Prostate gland (tissue), 2 donors: ENCODE measurements at regions not wholly inside any gene's neighbourhood (a gene's known extent, or its start where the extent isn't known, plus 50 kb on each side); places are given as distances from the start of the nearest gene placed in this dataset.

Experiments
- DNase-seq: peaks from one replicate; pipeline ENCODE4 v3.0.0-alpha.2; 2019; ENCODE audit warnings: low spot score
- H3K27ac ChIP-seq, 2 donors: fragments of 200-600 bp; sonication (generic); 2 replicates each; pipeline ENCODE4 v1.5.1; 2017 to 2019
- H3K27me3 ChIP-seq: fragments of 200-600 bp; sonication (generic); replicated peaks from 2 replicates; pipeline ENCODE4 v1.5.1; 2019; ENCODE audit not compliant: insufficient read depth
- H3K36me3 ChIP-seq, 2 donors: fragments of 200-600 bp; sonication (generic); 1 replicate in 1 of 2; 2 replicates in 1 of 2; pipeline versions ENCODE4 v1.5.1 to v1.8.1; 2017 to 2019
- H3K4me1 ChIP-seq: fragments of 200-600 bp; sonication (generic); replicated peaks from 2 replicates; pipeline ENCODE4 v1.5.1; 2019
- H3K4me3 ChIP-seq, 2 donors: fragments of 200-600 bp; sonication (generic); 2 replicates each; pipeline ENCODE4 v1.5.1; 2017 to 2019
- H3K9me3 ChIP-seq: fragments of 200-600 bp; sonication (generic); 2 replicates; pipeline ENCODE4 v1.5.1; 2017
- POLR2A ChIP-seq: fragments of 450-650 bp; IDR thresholded peaks from one replicate; pipeline ENCODE4 v1.6.1; 2016; ENCODE audit warnings: antibody characterized with exemption, mild to moderate bottlenecking
- POLR2AphosphoS5 ChIP-seq: sonication (generic); formaldehyde crosslinking; IDR thresholded peaks from one replicate; pipeline ENCODE4 v1.6.1; 2017; ENCODE audit warnings: antibody characterized with exemption
- WGBS: methylation state at CpG from one replicate; pipeline ENCODE4 v1.1.5; 2018; 5-methylcytosine and 5-hydroxymethylcytosine counted together
- intact Hi-C: fragments of 100-400 bp; cut with DNase I; formaldehyde crosslinking; loops from one replicate; pipeline ENCODE4 v1.14.2; 2022
- TF ChIP-seq, protein P1 (sequence below), 4 experiments: fragments of 200-600 bp in 2 of 4; fragments of 450-650 bp in 2 of 4; sonication (generic) in 2 of 4; IDR thresholded peaks; 1 replicate in 3 of 4; 2 replicates in 1 of 4; pipeline ENCODE4 v1.5.1; 2016 to 2019; ENCODE audit warnings: antibody characterized with exemption in 4 of 4, mild to moderate bottlenecking in 2 of 4, moderate library complexity in 2 of 4

DNA sequence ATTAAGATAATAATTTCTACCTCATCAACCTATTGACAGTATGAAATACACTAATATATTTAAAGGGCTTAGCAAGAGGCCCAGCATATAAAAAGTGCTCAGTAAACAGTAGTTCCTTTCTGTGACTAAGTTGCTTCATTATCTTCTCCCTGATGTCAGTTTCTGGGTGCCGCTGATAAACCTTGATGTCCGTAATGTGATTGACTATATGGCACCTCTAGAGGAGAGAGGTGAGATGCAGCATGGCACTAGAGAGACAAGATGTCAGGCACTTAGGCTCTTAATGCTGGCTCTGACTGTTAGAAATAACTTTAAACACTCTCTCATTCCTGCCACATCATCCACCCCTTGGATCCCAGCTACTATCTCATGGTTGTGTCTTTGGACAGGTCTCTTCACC, 455.9 kb upstream of the KLF4 start:
- no peaks in the 10 kb centered on the region for H3K9me3 ChIP-seq
- H3K4me3 ChIP-seq = no peak overlapping the region
- H3K4me1 ChIP-seq = no peaks in the 10 kb centered on the region
- no peak for DNase-seq
- no peaks in the 10 kb centered on the region for H3K36me3 ChIP-seq
- H3K27ac ChIP-seq = no peak overlapping the region
- TF ChIP-seq POLR2A = no peak
- intact Hi-C loops = no loop called here
- WGBS = 68% methylated on average over 2 of the region's 2 CpGs
- H3K27me3 ChIP-seq = no peaks in the 10 kb centered on the region

DNA sequence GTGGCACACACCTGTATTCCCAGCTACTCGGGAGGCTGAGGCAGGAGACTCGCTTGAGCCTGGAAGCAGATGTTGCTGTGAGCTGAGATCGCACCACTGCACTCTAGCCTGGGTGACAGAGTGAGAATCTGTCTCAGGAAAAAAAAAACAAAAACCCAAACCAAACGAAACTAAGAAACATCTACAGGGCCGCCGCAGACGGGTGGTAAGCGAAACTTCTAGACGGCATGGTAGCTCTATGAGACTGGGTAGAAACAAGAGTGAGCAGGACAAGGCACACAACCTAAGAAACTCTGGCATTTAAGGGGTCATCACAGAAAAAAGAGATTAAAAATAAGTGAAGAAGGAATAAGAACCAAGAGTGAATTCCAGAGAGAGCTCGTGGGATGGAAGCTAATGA, 454.8 kb upstream of the KLF4 start:
- TF ChIP-seq, protein P1, sequence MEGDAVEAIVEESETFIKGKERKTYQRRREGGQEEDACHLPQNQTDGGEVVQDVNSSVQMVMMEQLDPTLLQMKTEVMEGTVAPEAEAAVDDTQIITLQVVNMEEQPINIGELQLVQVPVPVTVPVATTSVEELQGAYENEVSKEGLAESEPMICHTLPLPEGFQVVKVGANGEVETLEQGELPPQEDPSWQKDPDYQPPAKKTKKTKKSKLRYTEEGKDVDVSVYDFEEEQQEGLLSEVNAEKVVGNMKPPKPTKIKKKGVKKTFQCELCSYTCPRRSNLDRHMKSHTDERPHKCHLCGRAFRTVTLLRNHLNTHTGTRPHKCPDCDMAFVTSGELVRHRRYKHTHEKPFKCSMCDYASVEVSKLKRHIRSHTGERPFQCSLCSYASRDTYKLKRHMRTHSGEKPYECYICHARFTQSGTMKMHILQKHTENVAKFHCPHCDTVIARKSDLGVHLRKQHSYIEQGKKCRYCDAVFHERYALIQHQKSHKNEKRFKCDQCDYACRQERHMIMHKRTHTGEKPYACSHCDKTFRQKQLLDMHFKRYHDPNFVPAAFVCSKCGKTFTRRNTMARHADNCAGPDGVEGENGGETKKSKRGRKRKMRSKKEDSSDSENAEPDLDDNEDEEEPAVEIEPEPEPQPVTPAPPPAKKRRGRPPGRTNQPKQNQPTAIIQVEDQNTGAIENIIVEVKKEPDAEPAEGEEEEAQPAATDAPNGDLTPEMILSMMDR (IDR thresholded peaks at IDR 0.05) = no peak
- TF ChIP-seq POLR2A (no peak), POLR2AphosphoS5 (no peak)
- no peaks in the 10 kb centered on the region for H3K9me3 ChIP-seq
- H3K4me3 ChIP-seq = no peak overlapping the region
- H3K27ac ChIP-seq = no peak overlapping the region
- H3K4me1 ChIP-seq = no peaks in the 10 kb centered on the region
- WGBS = 95% methylated on average over 10 of the region's 10 CpGs
- no peaks in the 10 kb centered on the region for H3K27me3 ChIP-seq
- no peak for DNase-seq
- H3K36me3 ChIP-seq = no peaks in the 10 kb centered on the region
- intact Hi-C loops = no loop called here

DNA sequence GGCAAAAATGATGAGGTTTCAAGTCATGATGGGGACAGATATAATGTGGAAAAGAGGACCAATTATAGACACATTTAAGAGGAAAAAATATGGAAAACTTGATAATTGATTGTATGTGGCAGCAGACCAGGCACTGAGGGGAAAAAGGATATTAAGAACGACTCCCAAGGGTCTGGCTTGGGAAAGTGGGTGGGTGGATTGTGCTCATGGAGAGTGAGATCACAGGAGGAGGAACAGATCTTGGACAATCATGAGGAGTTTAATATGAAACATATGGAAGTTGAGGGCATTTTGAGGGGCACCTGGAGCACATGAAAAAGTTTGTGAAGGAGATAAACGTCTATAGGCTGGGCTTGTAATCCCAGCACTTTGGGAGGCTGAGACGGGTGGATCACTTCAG, 454.3 kb upstream of the KLF4 start:
- 80% methylated on average over 3 of the region's 3 CpGs for WGBS
- intact Hi-C loops = no loop called here
- TF ChIP-seq, protein P1 (IDR thresholded peaks at IDR 0.05) = no peak
- no peak for TF ChIP-seq POLR2AphosphoS5
- TF ChIP-seq POLR2A = no peak

DNA sequence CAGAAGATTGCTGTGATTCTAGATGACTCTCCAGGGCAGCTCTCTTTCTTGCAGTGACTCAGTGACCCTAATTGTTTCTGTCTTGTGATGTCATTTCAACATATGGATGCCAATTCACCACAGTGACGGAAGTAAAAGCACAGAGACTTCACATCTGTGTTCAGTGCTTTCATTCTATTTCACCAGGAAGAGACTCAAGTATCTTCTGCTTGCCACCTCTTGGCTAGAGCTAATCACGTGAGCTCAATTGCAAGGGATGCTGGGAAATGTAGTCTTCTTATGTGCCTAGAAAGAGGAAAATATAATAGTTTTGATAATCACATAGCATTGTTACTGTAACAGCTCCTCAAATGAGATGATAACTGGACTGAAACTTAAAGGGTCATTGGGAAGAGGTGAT, 453.3 kb upstream of the KLF4 start:
- intact Hi-C loops = no loop called here
- Histone ChIP-seq H3K36me3 (no peaks in the 10 kb centered on the region), H3K27ac (no peak overlapping the region), H3K27me3 (no peaks in the 10 kb centered on the region), H3K4me1 (no peaks in the 10 kb centered on the region), H3K4me3 (no peak overlapping the region), H3K9me3 (no peaks in the 10 kb centered on the region)
- WGBS = 94% methylated on average over 2 of the region's 2 CpGs
- TF ChIP-seq, protein P1 (IDR thresholded peaks at IDR 0.05) = no peak
- no peak for TF ChIP-seq POLR2A
- no peak for TF ChIP-seq POLR2AphosphoS5
- no peak for DNase-seq

More for the DNA sequence above, 454.3 kb upstream of the KLF4 start:
- no peak overlapping the region for H3K4me3 ChIP-seq
- H3K9me3 ChIP-seq = no peaks in the 10 kb centered on the region
- no peaks in the 10 kb centered on the region for H3K27me3 ChIP-seq
- H3K27ac ChIP-seq = no peak overlapping the region
- no peak for DNase-seq
- H3K36me3 ChIP-seq = no peaks in the 10 kb centered on the region
- H3K4me1 ChIP-seq = no peaks in the 10 kb centered on the region

DNA sequence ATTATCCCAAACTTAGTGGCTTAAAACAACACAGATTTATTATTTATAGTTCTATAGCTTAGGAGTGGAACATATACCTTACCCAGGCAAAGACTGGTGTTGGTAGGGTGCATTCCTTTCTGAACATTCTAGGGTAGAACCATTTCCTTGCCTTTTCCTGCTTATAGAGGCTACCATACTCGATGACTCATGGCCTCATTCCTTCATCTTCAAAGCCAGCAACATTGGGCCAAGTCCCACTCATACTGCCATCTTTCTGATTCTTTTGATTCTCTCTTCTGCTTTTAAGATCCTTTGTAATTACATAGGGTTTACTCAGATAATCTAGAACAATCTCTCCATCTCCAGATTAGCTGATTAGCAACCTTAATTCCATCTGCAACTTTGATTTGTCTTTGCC, 452.7 kb upstream of the KLF4 start:
- WGBS = 97% methylated on average over 1 of the region's 1 CpG
- H3K27ac ChIP-seq = no peak overlapping the region
- H3K9me3 ChIP-seq = no peaks in the 10 kb centered on the region
- TF ChIP-seq, protein P1 (IDR thresholded peaks at IDR 0.05) = no peak
- TF ChIP-seq POLR2AphosphoS5 (no peak), POLR2A (no peak)
- intact Hi-C loops = no loop called here
- H3K27me3 ChIP-seq = no peaks in the 10 kb centered on the region
- no peaks in the 10 kb centered on the region for H3K36me3 ChIP-seq
- H3K4me3 ChIP-seq = no peak overlapping the region
- no peaks in the 10 kb centered on the region for H3K4me1 ChIP-seq
- DNase-seq = no peak
